K562 (cell line): ENCODE measurements at regions not wholly inside any gene's neighbourhood (a gene's known extent, or its start where the extent isn't known, plus 50 kb on each side); places are given as distances from the start of the nearest gene placed in this dataset.
"Not testable (repeated sequence)": the region's sequence is repeated elsewhere in the genome, so short reads cannot be mapped to it uniquely, and the experiment has no call there.

Experiments
- ATAC-seq: fragments of 200-7000 bp; cut with Tn5 transposase; 3 replicates; pipeline ENCODE4 v1.9.1; 2020; ENCODE audit warnings: moderate library complexity
- BruUV-seq: library from RNA; stranded (reverse); fragments of 400-500 nt; replicated peaks from 2 replicates; lab custom pipeline; 2021; lab: Mats Ljungman, UMichigan
- CTCF ChIA-PET: fragments of 300-600 bp; formaldehyde crosslinking; extraction: SDS; loops from one replicate; lab custom pipeline; 2021; ENCODE audit warnings: low intra/inter-chr PET ratio; lab: Yijun Ruan, JAX
- POLR2A ChIA-PET: fragments of 300-600, 350-650 bp; sonication (Branson Sonifier 250); formaldehyde crosslinking; extraction: SDS; loops from one replicate; lab custom pipeline; 2021; ENCODE audit warnings: antibody characterized with exemption, inconsistent platforms; lab: Yijun Ruan, JAX
- DNase-seq, 4 experiments: peaks; one replicate each; pipeline versions ENCODE4 v3.0.0 to v3.0.0-alpha.2; 2011 to 2018; ENCODE audit warnings: low spot score in 3 of 4, mixed read lengths in 3 of 4; ENCODE audit errors: extremely low read depth in 1 of 4
- FAIRE-seq: peaks from 2 replicates; lab custom pipeline; 2011; peaks lifted over from hg19 to GRCh38; lab: Jason Lieb, UNC
- H2AFZ ChIP-seq: 2 replicates; pipeline ENCODE4 v1.6.0; 2011; ENCODE audit warnings: low read depth, low read length, control low read depth, inconsistent platforms
- H3K27ac ChIP-seq: fragments of 200-600 bp; 3 replicates; pipeline ENCODE4 v1.8.0; 2011; ENCODE audit warnings: low read depth, mild to moderate bottlenecking, control low read depth, inconsistent platforms, low read length, moderate library complexity, mixed read lengths; ENCODE audit errors: extremely low read depth
- H3K27me3 ChIP-seq, 2 experiments: fragments of 300-600 bp in 1 of 2; 2 replicates in 1 of 2; 3 replicates in 1 of 2; pipeline versions ENCODE4 v1.6.0 to v1.8.0; 2011; ENCODE audit warnings: inconsistent platforms in 2 of 2, low read length in 2 of 2, mild to moderate bottlenecking in 1 of 2, mixed read lengths in 1 of 2, moderate library complexity in 1 of 2; ENCODE audit not compliant: control insufficient read depth in 2 of 2, insufficient read depth in 2 of 2
- H3K36me3 ChIP-seq: fragments of 300-600 bp; 3 replicates; pipeline ENCODE4 v1.8.0; 2011; ENCODE audit warnings: mild to moderate bottlenecking, low read length, inconsistent platforms; ENCODE audit not compliant: control insufficient read depth, insufficient read depth
- H3K4me1 ChIP-seq, 2 experiments: fragments of 200-600 bp in 1 of 2; replicated peaks in 1 of 2; 2 replicates in 1 of 2; 3 replicates in 1 of 2; pipeline versions ENCODE4 v1.5.1 to v1.8.0; 2011; ENCODE audit warnings: inconsistent platforms in 2 of 2, low read length in 2 of 2, mild to moderate bottlenecking in 1 of 2, mixed read lengths in 1 of 2, moderate library complexity in 1 of 2; ENCODE audit not compliant: control insufficient read depth in 2 of 2, insufficient read depth in 2 of 2
- H3K4me2 ChIP-seq: 2 replicates; pipeline ENCODE4 v1.6.1; 2011; ENCODE audit warnings: low read length, control low read depth, inconsistent platforms, mixed read lengths; ENCODE audit not compliant: insufficient read depth
- H3K4me3 ChIP-seq: fragments of 200-600 bp; sonication (generic), shearing (Covaris generic); 2 replicates; pipeline ENCODE4 v1.5.1; 2016; ENCODE audit warnings: control low read depth, inconsistent platforms
- H3K79me2 ChIP-seq: fragments of 200-600 bp; 3 replicates; pipeline ENCODE4 v1.8.0; 2011; ENCODE audit warnings: low read length, inconsistent platforms; ENCODE audit not compliant: control insufficient read depth, insufficient read depth
- H3K9ac ChIP-seq, 2 experiments: 2 replicates each; pipeline versions ENCODE4 v1.6.0 to v1.6.1; 2011; ENCODE audit warnings: low read depth in 2 of 2, low read length in 2 of 2, control low read depth in 1 of 2, inconsistent platforms in 1 of 2, mild to moderate bottlenecking in 1 of 2, mixed read lengths in 1 of 2; ENCODE audit not compliant: insufficient read depth in 1 of 2
- H3K9me1 ChIP-seq: one replicate; pipeline ENCODE4 v1.6.0; 2011; ENCODE audit warnings: inconsistent platforms, mild to moderate bottlenecking, low read length, moderate library complexity; ENCODE audit not compliant: control insufficient read depth, insufficient read depth
- H3K9me3 ChIP-seq: replicated peaks from 2 replicates; pipeline ENCODE4 v1.5.1; 2011; ENCODE audit warnings: low read depth, low read length, inconsistent platforms; ENCODE audit not compliant: control insufficient read depth, insufficient read depth
- H4K20me1 ChIP-seq: replicated peaks from 2 replicates; pipeline ENCODE4 v1.6.1; 2011; ENCODE audit warnings: low read length, inconsistent platforms, mixed read lengths; ENCODE audit not compliant: control insufficient read depth, insufficient read depth
- WGBS: fragments of 100-300 bp; shearing (Covaris generic); methylation state at CpG from one replicate; pipeline ENCODE4 v1.1.6; 2016; ENCODE audit warnings: low coverage, mixed read lengths; ENCODE audit not compliant: insufficient coverage; ENCODE audit errors: missing lambda C conversion rate; 5-methylcytosine and 5-hydroxymethylcytosine counted together
- in situ Hi-C: fragments of 300-500 bp; cut with MboI; formaldehyde crosslinking; loops from 4 replicates; pipeline ENCODE4 v1.15.0; 2018; ENCODE audit warnings: inconsistent platforms, mixed read lengths
- intact Hi-C: fragments of 100-400 bp; cut with micrococcal nuclease; formaldehyde crosslinking; loops from 2 replicates; pipeline ENCODE4 v1.14.2; 2022

DNA sequence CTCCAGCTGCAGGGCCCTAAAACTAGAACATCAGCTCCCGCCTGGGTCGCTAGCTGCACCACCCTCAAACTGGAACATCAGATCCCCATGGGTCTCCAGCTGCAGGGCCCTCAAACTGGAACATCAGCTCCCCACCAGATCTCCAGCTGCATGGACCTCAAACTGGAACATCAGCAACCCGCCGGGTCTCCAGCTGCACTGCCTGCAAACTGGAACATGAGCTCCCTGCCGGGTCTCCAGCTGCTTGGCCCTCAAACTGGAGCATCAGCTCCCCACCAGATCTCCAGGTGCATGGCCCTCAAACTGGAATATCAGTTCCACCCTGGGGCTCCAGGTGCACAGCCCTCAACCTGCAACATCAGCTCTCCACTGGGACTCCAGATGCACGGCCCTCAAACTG lies 82.7 kb downstream of the TFRC start:
- 6% methylated on average over 6 of the region's 6 CpGs for WGBS
- H3K27ac ChIP-seq, in situ Hi-C loops, H3K9me1 ChIP-seq, DNase-seq, H3K36me3 ChIP-seq, intact Hi-C loops, H3K4me3 ChIP-seq, BruUV-seq, H3K79me2 ChIP-seq, ATAC-seq, H3K9ac ChIP-seq, H3K4me1 ChIP-seq, H4K20me1 ChIP-seq, H3K9me3 ChIP-seq, FAIRE-seq, CTCF ChIA-PET, H3K4me2 ChIP-seq, H2AFZ ChIP-seq: not testable (repeated sequence)
- peaks cover 18 to 53% of the 10 kb centered on the region in 2 experiments for H3K27me3 ChIP-seq
- POLR2A ChIA-PET: interaction anchor here (0.6 to 0.7 kb wide), 2 partner anchors 94 to 474 kb away, joined by 3 read pairs; no protein-coding TSS in a partner anchor

DNA sequence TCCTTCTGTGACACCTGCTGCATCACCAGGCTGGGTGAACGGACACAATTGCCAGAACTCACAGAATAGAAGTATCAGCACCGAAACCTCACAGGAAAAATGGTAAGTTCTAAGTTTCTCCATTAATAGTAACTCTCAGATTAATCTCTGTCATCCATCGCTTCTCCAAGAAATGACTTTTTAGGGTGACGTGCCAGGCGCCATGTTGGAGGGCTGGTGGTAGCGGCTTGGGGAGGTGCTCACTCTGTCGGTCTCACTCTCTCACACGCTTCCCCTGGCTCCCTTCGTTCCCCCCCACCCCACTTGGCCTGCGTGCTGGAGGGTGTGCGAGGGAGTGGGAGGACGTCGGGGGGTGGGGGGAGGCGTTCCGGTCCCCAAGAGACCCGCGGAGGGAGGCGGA lies 85.6 kb downstream of the TFRC start:
- H3K27me3 ChIP-seq: peaks cover 9 to 26% of the 10 kb centered on the region in 2 experiments
- H3K9me3 ChIP-seq, H3K27ac ChIP-seq, H3K4me2 ChIP-seq, CTCF ChIA-PET, BruUV-seq, H3K9ac ChIP-seq, H3K4me3 ChIP-seq, H3K79me2 ChIP-seq, POLR2A ChIA-PET, H3K9me1 ChIP-seq, DNase-seq, H2AFZ ChIP-seq, H3K4me1 ChIP-seq, intact Hi-C loops, FAIRE-seq, H4K20me1 ChIP-seq, in situ Hi-C loops, H3K36me3 ChIP-seq, ATAC-seq: not testable (repeated sequence)
- WGBS: 86% methylated on average over 4 of the region's 18 CpGs
